Fibroblast of skin of left quadriceps (primary cell): ENCODE measurements at regions not wholly inside any gene's neighbourhood (a gene's known extent, or its start where the extent isn't known, plus 50 kb on each side); places are given as distances from the start of the nearest gene placed in this dataset.
A peak's percentile ranks its signal among the peaks of the same experiment; 100 is the strongest.

ENCODE experiments used
- DNase-seq, 2 experiments: peaks; one replicate each; pipeline ENCODE4 v3.0.0-alpha.2; 2013; ENCODE audit warnings: low read depth in 2 of 2

GRCh38 chr2:5538313-5538712 lies 153.9 kb upstream of the SOX11 start:
- no peak for DNase-seq

GRCh38 chr2:5538772-5539171 lies 153.4 kb upstream of the SOX11 start:
- DNase-seq, result no peak

GRCh38 chr2:5539282-5540165 lies 152.7 kb upstream of the SOX11 start:
- no peak for DNase-seq

- no peak for DNase-seq
Observed at GRCh38 chr2:5540856-5541255, 151.3 kb upstream of the SOX11 start.

- DNase-seq, result no peak
Observed at GRCh38 chr2:5544205-5544786, 147.9 kb upstream of the SOX11 start.

- DNase-seq, result no peak
Observed at GRCh38 chr2:5546181-5546580, 146.0 kb upstream of the SOX11 start.

- peak; percentile 63 to 69 for DNase-seq
Observed at GRCh38 chr2:5548991-5549715, 143.0 kb upstream of the SOX11 start.

GRCh38 chr2:5549771-5550170 lies 142.4 kb upstream of the SOX11 start:
- no peak for DNase-seq

- DNase-seq, result no peak
Observed at GRCh38 chr2:5555636-5556035, 136.5 kb upstream of the SOX11 start.

GRCh38 chr2:5561006-5561405 lies 131.2 kb upstream of the SOX11 start:
- no peak for DNase-seq

GRCh38 chr2:5562426-5562825 lies 129.8 kb upstream of the SOX11 start:
- DNase-seq, result no peak

GRCh38 chr2:5562865-5563264 lies 129.3 kb upstream of the SOX11 start:
- DNase-seq, result no peak

- no peak for DNase-seq
Observed at GRCh38 chr2:5563411-5563810, 128.8 kb upstream of the SOX11 start.

- no peak for DNase-seq
Observed at GRCh38 chr2:5569256-5569655, 122.9 kb upstream of the SOX11 start.

GRCh38 chr2:5576015-5576414 lies 116.2 kb upstream of the SOX11 start:
- DNase-seq, result no peak

- DNase-seq, result no peak
Observed at GRCh38 chr2:5587766-5588165, 104.4 kb upstream of the SOX11 start.

GRCh38 chr2:5588601-5589000 lies 103.6 kb upstream of the SOX11 start:
- no peak for DNase-seq

GRCh38 chr2:5589183-5589582 lies 103.0 kb upstream of the SOX11 start:
- DNase-seq, result no peak

- no peak for DNase-seq
Observed at GRCh38 chr2:5590886-5591285, 101.3 kb upstream of the SOX11 start.

- DNase-seq, result peak; percentile 37 to 52
Observed at GRCh38 chr2:5592916-5593315, 99.3 kb upstream of the SOX11 start.

GRCh38 chr2:5594249-5594695 lies 97.9 kb upstream of the SOX11 start:
- DNase-seq, result no peak

GRCh38 chr2:5596868-5597267 lies 95.3 kb upstream of the SOX11 start:
- DNase-seq, result no peak

- no peak for DNase-seq
Observed at GRCh38 chr2:5598156-5598555, 94.0 kb upstream of the SOX11 start.
